ENCODE measurements at regions not wholly inside any gene's neighbourhood (a gene's known extent, or its start where the extent isn't known, plus 50 kb on each side); places are given as distances from the start of the nearest gene placed in this dataset.

- no peak for DNase-seq (ENCODE audit: low read depth in 2 of 2, low spot score in 1 of 2)
These were observed 362.8 kb upstream of the HS6ST1 start for GRCh38 chr2:128681507-128681906.

- DNase-seq (ENCODE audit: low read depth in 2 of 2, low spot score in 1 of 2), result no peak
These were observed 363.6 kb upstream of the HS6ST1 start for GRCh38 chr2:128682266-128682665.

GRCh38 chr2:128682729-128683284, 364.1 kb upstream of the HS6ST1 start:
- DNase-seq (ENCODE audit: low read depth in 2 of 2, low spot score in 1 of 2), result no peak

GRCh38 chr2:128684523-128684922, 365.9 kb upstream of the HS6ST1 start:
- DNase-seq (ENCODE audit: low read depth in 2 of 2, low spot score in 1 of 2), result no peak

- no peak for DNase-seq (ENCODE audit: low read depth in 2 of 2, low spot score in 1 of 2)
These were observed 367.3 kb upstream of the HS6ST1 start for GRCh38 chr2:128685841-128686496.

GRCh38 chr2:128686497-128686859, 367.8 kb upstream of the HS6ST1 start:
- no peak for DNase-seq (ENCODE audit: low read depth in 2 of 2, low spot score in 1 of 2)

GRCh38 chr2:128686881-128687555, 368.4 kb upstream of the HS6ST1 start:
- DNase-seq (ENCODE audit: low read depth in 2 of 2, low spot score in 1 of 2), result no peak

- DNase-seq (ENCODE audit: low read depth in 2 of 2, low spot score in 1 of 2), result no peak
These were observed 368.9 kb upstream of the HS6ST1 start for GRCh38 chr2:128687565-128687964.

- DNase-seq (ENCODE audit: low read depth in 2 of 2, low spot score in 1 of 2), result no peak
These were observed 371.3 kb upstream of the HS6ST1 start for GRCh38 chr2:128689971-128690370.

GRCh38 chr2:128690431-128690830, 371.8 kb upstream of the HS6ST1 start:
- DNase-seq (ENCODE audit: low read depth in 2 of 2, low spot score in 1 of 2), result no peak

GRCh38 chr2:128690869-128691268, 372.2 kb upstream of the HS6ST1 start:
- no peak for DNase-seq (ENCODE audit: low read depth in 2 of 2, low spot score in 1 of 2)

GRCh38 chr2:128691526-128691925, 372.9 kb upstream of the HS6ST1 start:
- DNase-seq (ENCODE audit: low read depth in 2 of 2, low spot score in 1 of 2), result no peak

- DNase-seq (ENCODE audit: low read depth in 2 of 2, low spot score in 1 of 2), result no peak
These were observed 374.5 kb upstream of the HS6ST1 start for GRCh38 chr2:128692895-128693742.

GRCh38 chr2:128693743-128694029, 375.0 kb upstream of the HS6ST1 start:
- no peak for DNase-seq (ENCODE audit: low read depth in 2 of 2, low spot score in 1 of 2)

- DNase-seq (ENCODE audit: low read depth in 2 of 2, low spot score in 1 of 2), result no peak
These were observed 377.1 kb upstream of the HS6ST1 start for GRCh38 chr2:128695646-128696220.

GRCh38 chr2:128696421-128696820, 377.8 kb upstream of the HS6ST1 start:
- no peak for DNase-seq (ENCODE audit: low read depth in 2 of 2, low spot score in 1 of 2)

- no peak for DNase-seq (ENCODE audit: low read depth in 2 of 2, low spot score in 1 of 2)
These were observed 382.8 kb upstream of the HS6ST1 start for GRCh38 chr2:128701418-128701817.

GRCh38 chr2:128702616-128703015, 383.9 kb upstream of the HS6ST1 start:
- no peak for DNase-seq (ENCODE audit: low read depth in 2 of 2, low spot score in 1 of 2)

GRCh38 chr2:128708106-128708816, 389.6 kb upstream of the HS6ST1 start:
- no peak for DNase-seq (ENCODE audit: low read depth in 2 of 2, low spot score in 1 of 2)

GRCh38 chr2:128710242-128710641, 391.6 kb upstream of the HS6ST1 start:
- DNase-seq (ENCODE audit: low read depth in 2 of 2, low spot score in 1 of 2), result no peak

- DNase-seq (ENCODE audit: low read depth in 2 of 2, low spot score in 1 of 2), result no peak
These were observed 392.1 kb upstream of the HS6ST1 start for GRCh38 chr2:128710729-128711128.
